HG02588 (cell line): ENCODE measurements at regions not wholly inside any gene's neighbourhood (a gene's known extent, or its start where the extent isn't known, plus 50 kb on each side); places are given as distances from the start of the nearest gene placed in this dataset.

Experiments used
- ATAC-seq: cut with Tn5 transposase; IDR thresholded peaks from one replicate; pipeline ENCODE4 v1.9.1; 2021; ENCODE audit warnings: mild to moderate bottlenecking, moderate library complexity; ENCODE audit not compliant: unreplicated experiment

DNA sequence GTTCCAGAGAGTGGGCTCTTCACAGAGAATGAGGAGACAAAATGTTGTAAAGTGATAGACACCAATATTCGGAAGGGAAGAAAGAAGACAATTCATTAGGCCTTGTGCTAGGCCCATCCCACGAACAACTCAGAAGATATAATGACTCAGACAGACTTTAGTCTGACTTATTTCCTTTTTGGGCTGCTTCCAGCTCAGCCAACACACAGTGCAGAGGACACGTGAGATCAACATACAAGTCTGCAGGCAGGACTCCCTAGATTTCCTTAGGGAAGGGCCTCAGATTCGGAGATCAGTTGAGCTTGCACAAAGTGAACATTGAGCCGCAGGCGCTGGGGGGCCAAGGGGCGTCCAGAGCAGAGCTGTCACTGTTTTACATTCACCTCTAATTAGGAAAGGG is 290.7 kb upstream of the TENM3 start:
- ATAC-seq = no peak

DNA sequence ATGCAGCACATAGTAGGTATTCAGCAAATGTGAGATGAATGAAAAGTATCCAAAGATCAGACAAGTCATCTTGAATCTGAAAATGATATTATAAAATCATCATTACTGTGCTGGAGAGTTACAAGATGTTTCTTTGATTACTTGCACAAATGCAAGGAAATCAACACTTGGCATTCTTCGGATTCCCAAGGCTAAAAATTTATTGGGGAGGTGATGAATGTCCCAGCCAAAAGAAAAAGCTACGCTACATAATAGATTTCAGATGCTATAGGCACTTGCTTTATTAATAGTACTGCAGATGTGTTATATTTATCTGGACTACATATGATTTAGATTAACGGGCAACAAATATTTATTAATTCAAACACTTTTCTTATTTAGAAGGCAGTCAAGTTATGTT is 286.7 kb upstream of the TENM3 start:
- no peak for ATAC-seq

DNA sequence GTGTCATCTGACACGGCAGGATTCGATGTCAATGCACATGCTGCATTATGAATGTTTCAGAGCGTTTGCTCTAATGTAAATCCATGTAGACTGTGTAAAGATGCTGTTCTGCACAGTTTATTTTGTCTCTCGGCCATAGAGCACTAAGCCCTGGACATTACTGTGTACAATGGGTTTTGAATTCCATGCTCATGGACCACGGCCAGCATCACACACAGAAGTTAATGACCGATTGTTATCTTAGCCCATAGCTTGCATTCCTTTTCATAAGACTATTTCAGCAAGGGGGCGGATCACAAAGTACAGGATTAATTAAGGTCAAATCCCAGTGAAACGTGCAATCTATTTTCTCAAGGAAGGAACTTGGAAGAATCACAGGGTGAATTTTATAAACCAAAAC is 286.1 kb upstream of the TENM3 start:
- ATAC-seq = no peak

DNA sequence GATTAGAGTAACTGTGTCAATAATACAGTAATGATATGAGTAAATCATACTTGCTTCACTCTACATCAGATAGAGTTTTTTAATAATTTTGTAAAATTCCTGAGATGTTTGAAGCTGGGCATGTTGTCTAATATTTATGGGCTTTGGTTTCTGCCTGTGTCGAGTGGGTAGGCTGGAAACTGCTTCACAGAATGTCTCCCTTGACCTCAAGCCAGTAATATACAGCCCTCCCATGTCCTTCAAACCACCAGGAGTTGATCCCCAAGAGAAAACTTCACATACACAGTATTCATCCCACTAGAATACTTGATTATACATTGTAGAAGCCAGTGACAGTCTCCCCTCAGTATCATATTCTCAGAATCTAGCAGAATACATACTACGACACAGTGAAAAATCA is 284.8 kb upstream of the TENM3 start:
- no peak for ATAC-seq

DNA sequence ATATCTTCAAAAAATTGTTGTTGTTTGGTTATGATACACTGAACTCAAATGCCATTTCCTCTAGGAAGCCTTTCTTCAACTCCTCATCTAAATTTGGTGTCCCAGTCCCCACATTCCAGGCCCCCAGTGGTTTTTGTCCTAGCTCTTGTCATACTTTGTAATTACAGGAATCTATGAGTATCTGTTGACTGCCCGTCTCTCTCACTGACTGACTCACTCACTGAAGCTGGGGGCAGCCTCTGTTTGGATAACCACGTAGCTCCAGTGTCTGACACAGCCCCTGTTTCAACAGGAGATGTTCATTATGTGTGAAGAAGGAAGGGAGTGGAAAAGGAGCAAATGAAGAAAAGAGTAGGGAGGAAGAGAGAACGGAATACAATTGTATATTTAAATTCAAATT is 284.1 kb upstream of the TENM3 start:
- no peak for ATAC-seq

DNA sequence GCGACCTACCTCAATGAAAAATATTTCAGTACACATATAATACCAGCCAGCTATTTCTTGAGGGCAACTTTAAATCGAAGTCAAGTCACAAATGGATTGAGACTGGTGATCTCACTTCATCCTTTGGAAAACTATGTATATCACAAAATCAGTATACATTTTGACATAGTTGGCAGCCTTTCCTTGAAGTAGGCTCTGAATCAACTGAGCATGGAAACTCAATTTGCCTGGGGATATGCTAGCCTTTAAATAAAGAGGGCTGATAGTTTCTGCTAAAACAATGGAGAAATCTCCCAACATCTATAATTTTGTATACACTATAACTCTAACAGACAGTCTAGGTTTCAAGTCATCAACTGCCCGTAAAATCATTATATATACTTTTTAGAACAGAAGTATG is 282.8 kb upstream of the TENM3 start:
- ATAC-seq = no peak

DNA sequence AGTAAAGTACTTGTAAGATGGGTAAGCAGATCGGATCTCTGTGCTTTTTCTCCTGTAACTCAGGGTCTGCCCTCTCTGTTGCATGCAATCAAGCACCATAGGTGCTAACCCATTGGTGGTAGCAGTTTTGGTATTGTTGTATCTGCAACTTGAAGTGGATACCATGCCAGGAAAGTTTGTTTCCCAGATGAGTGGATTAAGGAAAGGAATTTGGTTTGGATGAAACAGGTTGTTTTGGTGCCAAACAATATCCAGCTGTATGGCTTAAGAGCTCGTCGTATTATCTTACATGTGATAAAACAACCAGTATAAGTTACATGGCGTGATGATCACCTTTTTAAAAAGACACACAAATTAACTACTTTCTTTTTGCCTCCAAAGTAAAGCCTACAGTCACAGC is 280.9 kb upstream of the TENM3 start:
- no peak for ATAC-seq

DNA sequence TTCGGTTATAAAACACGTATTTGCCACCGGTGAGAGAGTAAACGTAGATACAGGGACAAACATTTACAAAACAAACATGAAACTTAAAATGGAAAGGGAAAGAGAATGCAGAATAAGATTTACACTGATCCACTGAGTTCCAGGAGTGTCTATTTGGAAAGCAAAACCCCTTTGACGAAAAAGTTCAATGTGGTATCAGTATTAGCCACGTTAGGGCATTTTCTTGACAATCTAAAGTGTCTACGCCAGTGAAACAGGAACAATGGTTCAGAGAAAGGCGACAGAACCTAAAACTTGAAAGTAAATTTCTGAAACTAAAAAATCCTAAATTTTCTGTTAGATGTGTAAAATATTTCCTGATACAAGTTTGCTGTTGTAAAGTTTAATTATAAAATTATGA is 278.5 kb upstream of the TENM3 start:
- no peak for ATAC-seq

DNA sequence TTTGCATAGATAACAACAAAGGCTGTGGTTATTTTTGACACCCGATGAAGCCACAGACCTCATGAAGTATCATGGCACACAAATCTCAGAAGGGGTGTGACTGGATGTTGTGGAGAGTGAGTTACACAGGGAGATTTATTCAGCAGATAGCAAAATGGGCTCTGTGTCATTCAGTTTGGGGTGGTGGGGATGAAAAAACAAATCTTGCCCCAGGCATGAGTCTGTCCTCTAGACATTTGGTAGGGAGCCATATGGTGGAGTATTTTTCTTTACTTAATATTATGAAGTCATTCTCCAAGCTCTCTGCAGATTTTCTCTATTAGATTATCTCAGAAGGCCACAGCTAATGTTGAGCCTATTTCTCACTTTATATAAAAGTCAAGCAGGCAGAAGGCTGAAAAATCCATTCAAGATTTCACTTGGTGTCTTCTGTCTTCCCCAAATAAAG is 277.1 kb upstream of the TENM3 start:
- no peak for ATAC-seq

DNA sequence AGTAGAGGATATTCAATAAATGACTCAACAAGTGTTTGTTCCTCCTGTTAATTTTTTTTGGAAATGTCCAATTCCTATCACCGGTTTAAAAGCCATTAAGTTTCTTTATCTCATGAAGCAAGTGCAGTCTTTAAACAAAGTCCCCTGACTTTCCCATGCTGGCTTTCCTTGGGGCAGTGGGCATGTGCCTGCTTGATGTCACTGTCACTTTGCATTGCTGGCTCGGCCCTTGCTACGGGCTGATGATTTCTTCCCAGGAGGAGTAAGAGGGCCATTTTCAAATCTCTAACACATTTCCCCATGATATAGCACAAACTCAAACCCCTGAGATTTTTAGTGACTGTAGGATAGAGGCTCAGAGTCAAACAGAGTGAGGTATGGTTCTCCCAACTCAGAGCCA is 275.8 kb upstream of the TENM3 start:
- no peak for ATAC-seq

DNA sequence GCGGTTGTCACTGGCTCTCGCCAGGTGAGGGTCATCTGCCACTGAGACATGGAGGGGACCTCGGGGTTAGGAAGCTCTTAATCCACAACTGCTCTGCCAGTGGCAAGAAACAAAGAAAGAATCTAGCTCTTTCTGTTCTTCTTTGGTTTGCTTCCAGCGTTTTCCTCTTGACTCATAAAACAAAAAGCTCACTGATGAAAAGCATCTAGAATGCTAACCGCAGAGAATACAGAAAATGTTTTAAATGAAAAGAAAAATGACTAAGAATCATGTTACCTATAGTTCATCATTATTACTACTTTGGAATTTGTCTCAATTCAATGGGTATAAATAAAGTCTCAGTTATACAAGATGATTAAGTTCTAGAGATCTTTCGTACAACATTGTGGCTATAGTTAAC is 274.8 kb upstream of the TENM3 start:
- ATAC-seq = no peak

DNA sequence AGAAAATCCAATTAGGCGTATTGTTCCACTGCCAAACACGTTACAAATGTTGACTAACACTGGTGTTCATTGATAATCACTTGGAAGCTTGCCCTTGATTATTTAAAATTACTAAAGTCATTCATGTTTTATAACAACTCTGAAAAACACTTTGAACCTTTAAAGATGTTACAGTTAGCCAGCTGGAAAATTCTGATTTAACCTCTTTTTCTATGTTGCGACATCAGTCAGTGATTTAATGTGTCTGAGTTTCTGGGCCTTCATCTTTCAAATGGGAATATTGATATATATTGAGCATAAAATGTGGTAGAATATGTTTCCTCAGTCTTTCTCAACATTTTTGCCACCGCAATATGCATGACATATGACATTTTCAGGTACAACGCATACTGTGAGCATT is 274.1 kb upstream of the TENM3 start:
- no peak for ATAC-seq

DNA sequence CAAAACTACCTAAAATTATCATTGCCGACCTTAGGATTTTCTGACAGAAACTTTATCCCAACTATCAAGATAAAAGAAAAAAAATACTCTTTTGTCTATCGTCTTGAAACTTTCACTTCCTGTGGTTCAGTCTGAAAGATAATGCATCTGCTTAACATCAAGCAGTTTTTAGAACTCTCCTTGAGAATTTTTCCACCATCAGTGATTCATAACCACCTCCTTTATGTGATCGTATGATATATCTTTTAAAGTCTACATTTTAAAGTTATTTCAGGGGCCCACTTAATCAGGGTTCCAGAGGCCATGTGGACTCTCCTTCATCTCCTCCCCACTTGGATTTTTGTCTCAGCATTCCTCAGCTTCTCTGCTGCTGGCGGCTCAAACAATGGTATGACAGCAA is 272.8 kb upstream of the TENM3 start:
- ATAC-seq = no peak

DNA sequence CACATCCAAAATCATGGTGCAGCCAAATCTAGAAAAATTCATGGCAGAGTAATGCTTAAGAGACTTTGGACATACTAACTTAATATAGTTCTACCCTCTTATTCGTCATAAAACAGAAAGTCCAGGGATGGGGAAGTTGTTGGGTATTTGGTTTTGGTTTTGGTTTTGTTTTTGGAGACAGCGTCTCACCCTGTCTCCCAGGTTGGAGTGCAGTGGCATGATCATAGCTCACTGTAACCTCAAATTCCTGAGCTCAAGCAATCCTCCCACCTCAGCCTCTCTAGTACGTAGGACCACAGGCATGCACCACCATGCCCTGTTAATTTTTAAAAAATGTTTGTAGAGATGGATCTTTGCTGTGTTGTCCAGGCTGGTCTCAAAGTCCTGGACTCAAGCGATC is 271.8 kb upstream of the TENM3 start:
- peak; percentile 81 for ATAC-seq

DNA sequence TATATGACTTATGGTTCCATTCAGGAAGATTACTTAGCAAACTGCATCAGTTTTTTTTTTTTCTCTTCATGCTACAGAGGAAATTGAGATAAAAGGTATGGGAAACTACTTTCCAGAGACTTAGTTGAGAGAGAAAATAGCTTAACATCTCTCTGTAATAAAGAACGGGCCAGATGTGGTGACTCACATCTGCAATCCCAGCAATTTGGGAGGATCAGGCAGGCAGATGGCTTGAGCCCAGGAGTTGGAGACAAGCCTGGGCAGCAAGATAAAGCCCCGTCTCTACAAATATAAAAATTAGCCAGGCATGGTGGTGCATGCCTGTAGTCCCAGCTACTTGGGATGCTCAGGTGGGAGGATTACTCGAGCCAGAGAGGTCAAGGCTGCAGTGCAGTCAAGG is 271.2 kb upstream of the TENM3 start:
- no peak for ATAC-seq

DNA sequence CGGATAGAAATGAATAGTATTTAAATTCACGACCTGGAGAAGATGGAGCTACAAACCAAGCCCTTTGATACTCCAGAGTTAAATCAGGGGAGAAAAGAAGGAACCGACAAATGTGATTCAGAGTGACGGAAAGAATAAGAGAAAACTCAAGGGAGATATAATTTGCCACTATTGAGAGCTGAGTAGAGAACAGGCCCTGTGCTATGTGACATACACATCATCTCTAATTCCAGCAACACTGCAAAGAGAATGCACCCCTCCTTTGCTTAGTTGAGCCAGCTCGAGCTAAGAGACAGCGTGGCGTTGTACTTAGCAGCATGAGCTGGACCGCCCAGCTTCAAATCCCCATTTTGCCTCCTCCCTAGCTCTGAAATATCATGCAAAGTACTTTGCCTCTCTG is 266.4 kb upstream of the TENM3 start:
- ATAC-seq = no peak

DNA sequence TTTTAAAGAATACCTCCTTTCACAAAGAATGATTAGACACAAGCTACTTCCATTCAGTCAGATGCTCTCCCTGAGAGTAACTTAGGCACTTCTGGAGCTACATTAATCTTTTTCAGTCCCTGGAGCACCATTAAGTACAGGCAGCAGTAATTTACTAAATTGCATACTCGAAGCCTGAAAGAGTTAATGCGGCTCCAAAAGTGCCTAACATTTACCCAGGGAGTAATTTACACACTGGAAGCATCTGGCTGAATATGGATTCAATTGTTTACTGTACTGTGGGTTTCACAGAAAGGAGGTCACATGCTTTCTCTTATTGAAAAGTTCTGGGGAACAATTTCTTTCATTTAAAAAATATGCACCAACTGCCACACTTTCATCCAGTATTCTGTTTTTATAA is 260.8 kb upstream of the TENM3 start:
- ATAC-seq = no peak

DNA sequence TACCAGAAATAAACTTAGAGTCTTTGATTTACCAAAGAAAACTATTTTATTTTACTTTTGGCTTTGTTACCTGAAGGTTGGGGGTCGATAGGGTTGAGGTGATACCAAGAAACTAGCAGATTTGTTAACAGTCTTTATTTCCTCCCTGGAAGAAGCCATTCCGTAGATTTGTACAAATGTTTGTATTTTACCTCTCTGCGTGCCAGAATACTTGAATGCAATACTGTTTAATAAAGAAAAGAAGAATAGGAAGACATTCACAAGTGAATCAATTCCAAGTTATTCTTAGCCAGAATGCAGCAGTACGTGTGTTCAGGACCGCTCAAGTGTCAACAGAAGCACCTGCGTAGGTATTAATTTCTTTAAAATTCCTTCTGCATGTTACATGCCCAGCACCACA is 260.3 kb upstream of the TENM3 start:
- ATAC-seq = no peak

DNA sequence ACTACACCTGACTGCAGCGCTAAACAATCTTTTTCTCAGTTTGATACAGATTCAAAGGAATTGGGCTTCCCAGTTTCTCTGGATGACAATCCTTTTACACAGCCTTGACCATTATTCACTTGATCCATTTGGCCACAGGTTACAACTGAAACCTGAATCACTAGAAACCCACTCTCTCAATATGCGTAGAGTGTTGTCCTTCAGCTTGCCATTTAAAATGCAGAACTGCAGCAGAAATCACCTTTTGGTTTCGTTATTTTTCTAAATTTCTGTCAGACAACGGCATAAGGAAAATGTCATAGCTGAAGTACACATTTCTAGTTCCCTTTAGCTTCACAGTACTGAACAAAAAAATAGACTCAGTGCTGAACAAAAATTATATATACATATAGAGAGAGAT is 255.8 kb upstream of the TENM3 start:
- ATAC-seq = no peak

DNA sequence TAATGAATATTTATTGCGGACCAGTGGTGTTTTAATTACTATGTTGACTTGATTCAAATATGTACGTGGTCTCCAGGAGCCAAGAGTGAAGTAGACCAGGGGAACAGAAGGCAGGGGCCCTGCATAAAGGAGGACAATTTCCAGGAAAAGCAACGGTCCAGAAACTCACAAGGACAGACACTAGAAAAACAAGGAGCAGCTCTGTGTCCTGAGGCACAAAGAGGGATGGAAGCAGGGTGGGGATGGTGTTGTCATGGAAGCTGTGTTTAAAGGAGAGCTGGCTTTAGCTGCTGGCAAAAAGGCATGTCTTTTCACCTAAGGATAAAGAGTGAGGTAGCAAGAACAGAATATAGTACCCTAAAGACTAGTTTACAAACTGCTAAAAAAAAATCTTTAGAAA is 254.1 kb upstream of the TENM3 start:
- ATAC-seq = no peak

DNA sequence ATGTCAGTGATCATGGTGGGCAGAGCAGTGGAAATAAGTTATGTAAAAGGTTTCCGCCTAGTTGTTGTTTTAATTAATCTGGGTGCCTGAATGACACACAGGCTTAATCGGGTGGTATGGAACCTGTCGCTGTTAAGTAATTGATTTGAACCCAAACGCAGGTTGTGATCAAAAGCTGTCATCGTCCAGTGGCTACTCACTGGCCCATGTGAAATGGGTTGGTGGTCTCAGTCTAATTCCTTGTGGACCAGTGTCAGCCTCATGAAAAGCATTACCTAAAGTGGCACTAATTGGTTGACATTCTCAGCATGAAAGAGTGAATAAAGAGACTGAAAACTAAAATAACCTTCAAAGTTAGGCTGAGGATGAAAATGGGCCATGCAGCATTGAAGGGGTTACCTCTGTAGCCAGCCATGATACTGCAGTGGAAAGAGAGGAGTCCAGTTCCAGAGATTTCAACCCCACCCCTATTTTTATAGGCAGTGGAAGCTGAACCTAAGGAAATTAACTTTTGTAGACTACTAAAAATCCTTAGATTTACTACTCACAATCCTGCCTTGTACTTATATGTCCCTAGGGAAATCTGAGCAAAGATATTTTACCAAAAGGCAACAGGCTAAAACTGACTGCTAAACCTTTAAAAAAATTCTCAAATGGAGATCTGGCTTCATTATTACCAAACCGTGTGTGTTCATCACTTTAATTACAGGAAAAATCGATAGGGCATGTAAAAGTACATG is 251.7 kb upstream of the TENM3 start:
- no peak for ATAC-seq

DNA sequence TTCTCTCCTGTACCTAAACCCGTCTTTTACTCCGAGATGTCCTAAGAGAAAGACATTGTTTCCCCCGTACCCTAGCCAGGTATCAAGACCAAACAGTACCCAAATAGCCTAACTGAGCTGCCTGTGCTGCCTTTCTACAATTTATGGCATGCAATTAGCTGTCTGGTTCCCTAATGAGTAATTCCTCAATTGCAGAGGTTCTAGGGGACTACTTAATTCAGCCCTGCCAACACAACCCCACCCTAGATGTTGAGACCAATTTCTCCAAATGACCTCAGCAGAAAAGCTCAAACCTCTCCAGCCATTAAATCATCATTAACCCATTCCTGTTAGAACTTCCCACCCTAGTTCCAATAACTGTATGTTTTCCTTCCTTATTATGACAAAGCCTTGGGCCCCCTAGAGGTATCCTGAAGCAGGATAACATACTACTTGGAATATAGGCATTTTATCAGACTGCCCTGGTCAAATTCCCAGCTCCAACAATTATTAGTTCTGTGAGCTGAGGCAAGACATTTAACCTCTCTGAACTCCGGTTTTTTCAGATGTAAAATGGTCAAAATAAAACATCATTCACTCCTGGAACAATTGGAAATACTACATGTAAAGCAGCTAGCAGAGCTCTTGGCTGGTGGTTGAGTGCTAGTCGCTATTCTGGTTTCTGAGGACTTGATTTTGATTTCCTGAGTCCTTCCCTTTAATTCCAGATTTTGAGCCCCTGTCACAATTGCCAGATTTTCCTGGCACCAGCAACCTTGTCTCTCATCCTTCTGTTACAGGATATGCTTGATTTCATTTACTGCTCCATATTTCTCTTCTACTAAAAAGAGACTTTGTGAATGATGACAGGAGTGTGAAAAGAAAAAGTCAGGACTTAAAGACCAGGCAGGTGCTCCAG is 244.6 kb upstream of the TENM3 start:
- no peak for ATAC-seq
